H1 (cell line): ENCODE measurements at regions not wholly inside any gene's neighbourhood (a gene's known extent, or its start where the extent isn't known, plus 50 kb on each side); places are given as distances from the start of the nearest gene placed in this dataset.

Source experiments
- CTCF ChIA-PET: fragments of 300-600 bp; sonication (Branson Sonifier 250); formaldehyde crosslinking; loops from one replicate; lab custom pipeline; 2021; ENCODE audit not compliant: partially characterized antibody; lab: Charles Lee
- POLR2A ChIA-PET: fragments of 300-600 bp; sonication (Branson Sonifier 250); formaldehyde crosslinking; loops from one replicate; lab custom pipeline; 2021; ENCODE audit warnings: inconsistent platforms; ENCODE audit not compliant: partially characterized antibody; lab: Charles Lee
- DNase-seq, 2 experiments: peaks; one replicate each; pipeline versions ENCODE4 v3.0.0 to v3.0.0-alpha.2; 2010 to 2022; ENCODE audit warnings: low spot score in 2 of 2, low read depth in 1 of 2, mixed read lengths in 1 of 2
- FAIRE-seq: peaks from 2 replicates; lab custom pipeline; 2011; peaks lifted over from hg19 to GRCh38; lab: Jason Lieb, UNC
- H2AFZ ChIP-seq: 2 replicates; pipeline ENCODE4 v1.8.1; 2012; ENCODE audit warnings: low read length, inconsistent platforms
- H2AK5ac ChIP-seq: 2 replicates; pipeline ENCODE4 v1.6.1; 2013; ENCODE audit warnings: low read depth, low read length
- H2BK120ac ChIP-seq: replicated peaks from 2 replicates; pipeline ENCODE3; 2013; ENCODE audit warnings: low read depth, low read length, inconsistent platforms
- H2BK12ac ChIP-seq: 2 replicates; pipeline ENCODE4 v1.6.1; 2013; ENCODE audit warnings: low read depth, low read length
- H2BK15ac ChIP-seq: 2 replicates; pipeline ENCODE4 v1.6.1; 2013; ENCODE audit warnings: low read length
- H2BK20ac ChIP-seq: 2 replicates; pipeline ENCODE4 v1.6.1; 2013; ENCODE audit warnings: low read length
- H2BK5ac ChIP-seq: 2 replicates; pipeline ENCODE4 v1.6.1; 2013; ENCODE audit warnings: low read depth, low read length
- H3K14ac ChIP-seq: 2 replicates; pipeline ENCODE4 v1.6.1; 2013; ENCODE audit warnings: inconsistent platforms; ENCODE audit not compliant: insufficient read length
- H3K18ac ChIP-seq: 2 replicates; pipeline ENCODE4 v1.6.1; 2013; ENCODE audit warnings: low read length; ENCODE audit errors: extremely low read depth
- H3K23ac ChIP-seq: 2 replicates; pipeline ENCODE4 v1.6.1; 2013; ENCODE audit warnings: inconsistent platforms; ENCODE audit not compliant: insufficient read length
- H3K23me2 ChIP-seq: 2 replicates; pipeline ENCODE4 v1.6.1; 2013; ENCODE audit warnings: low read depth, low read length
- H3K27ac ChIP-seq: 2 replicates; pipeline ENCODE4 v1.6.1; 2011; ENCODE audit warnings: low read depth, low read length, inconsistent platforms
- H3K27me3 ChIP-seq, 4 experiments: replicated peaks in 1 of 4; 1 replicate in 1 of 4; 2 replicates in 3 of 4; pipeline versions ENCODE4 v1.6.1 to v1.8.1; 2011 to 2013; ENCODE audit warnings: low read length in 3 of 4, mild to moderate bottlenecking in 3 of 4, inconsistent platforms in 2 of 4, mixed read lengths in 2 of 4, moderate library complexity in 1 of 4; ENCODE audit not compliant: control insufficient read depth in 3 of 4, insufficient read depth in 3 of 4; ENCODE audit errors: extremely low read depth in 1 of 4
- H3K36me3 ChIP-seq, 4 experiments: 2 replicates each; pipeline versions ENCODE4 v1.6.1 to v1.8.1; 2011 to 2013; ENCODE audit warnings: mild to moderate bottlenecking in 4 of 4, low read length in 3 of 4, moderate library complexity in 2 of 4, control low read depth in 1 of 4, inconsistent platforms in 1 of 4; ENCODE audit not compliant: insufficient read depth in 4 of 4, control insufficient read depth in 2 of 4
- H3K4ac ChIP-seq: replicated peaks from 2 replicates; pipeline ENCODE3; 2013; ENCODE audit warnings: low read length, low read depth, mixed read lengths, inconsistent platforms; ENCODE audit not compliant: insufficient read length
- H3K4me1 ChIP-seq, 4 experiments: replicated peaks in 1 of 4; 1 replicate in 1 of 4; 2 replicates in 3 of 4; pipeline versions ENCODE4 v1.6.1 to v1.8.1; 2011 to 2013; ENCODE audit warnings: low read length in 3 of 4, inconsistent platforms in 2 of 4, mixed read lengths in 1 of 4; ENCODE audit not compliant: insufficient read depth in 4 of 4, control insufficient read depth in 3 of 4
- H3K4me2 ChIP-seq, 2 experiments: 2 replicates each; pipeline versions ENCODE4 v1.6.1 to v1.8.1; 2011 to 2013; ENCODE audit warnings: low read depth in 2 of 2, low read length in 2 of 2, control low read depth in 1 of 2, inconsistent platforms in 1 of 2, mild to moderate bottlenecking in 1 of 2; ENCODE audit not compliant: insufficient read depth in 1 of 2
- H3K4me3 ChIP-seq, 4 experiments: fragments of 200-600, 300-600 bp in 1 of 4; sonication (generic), shearing (Covaris generic), sonication (Bioruptor Twin) in 1 of 4; 2 replicates each; pipeline versions ENCODE4 v1.5.1 to v1.8.1; 2011 to 2016; ENCODE audit warnings: low read length in 4 of 4, low read depth in 3 of 4, control low read depth in 2 of 4, inconsistent platforms in 2 of 4, mild to moderate bottlenecking in 2 of 4, mixed read lengths in 1 of 4, moderate library complexity in 1 of 4; ENCODE audit not compliant: insufficient read depth in 2 of 4; ENCODE audit errors: extremely low read depth in 1 of 4
- H3K56ac ChIP-seq: replicated peaks from 2 replicates; pipeline ENCODE3; 2013; ENCODE audit warnings: low read depth, mild to moderate bottlenecking, mixed read lengths, low read length, inconsistent platforms; ENCODE audit not compliant: insufficient read length
- H3K79me1 ChIP-seq: 2 replicates; pipeline ENCODE4 v1.6.1; 2013; ENCODE audit warnings: low read depth, low read length, control low read depth
- H3K79me2 ChIP-seq, 2 experiments: 2 replicates each; pipeline versions ENCODE4 v1.6.1 to v1.8.1; 2012 to 2013; ENCODE audit warnings: low read length in 2 of 2, mild to moderate bottlenecking in 2 of 2, inconsistent platforms in 1 of 2; ENCODE audit not compliant: insufficient read depth in 2 of 2, control insufficient read depth in 1 of 2
- H3K9ac ChIP-seq, 4 experiments: replicated peaks in 1 of 4; 1 replicate in 1 of 4; 2 replicates in 3 of 4; pipeline versions ENCODE4 v1.6.1 to v1.8.1; 2011 to 2013; ENCODE audit warnings: low read depth in 3 of 4, low read length in 3 of 4, control low read depth in 2 of 4, mild to moderate bottlenecking in 2 of 4, moderate library complexity in 2 of 4, inconsistent platforms in 1 of 4; ENCODE audit errors: extremely low read depth in 1 of 4
- H3K9me3 ChIP-seq, 2 experiments: 2 replicates each; pipeline versions ENCODE4 v1.6.1 to v1.8.1; 2012 to 2013; ENCODE audit warnings: mild to moderate bottlenecking in 2 of 2, moderate library complexity in 2 of 2, control low read depth in 1 of 2, inconsistent platforms in 1 of 2, low read depth in 1 of 2, low read length in 1 of 2, mixed read lengths in 1 of 2; ENCODE audit not compliant: insufficient read depth in 2 of 2
- H4K20me1 ChIP-seq, 2 experiments: replicated peaks in 1 of 2; 2 replicates each; pipeline versions ENCODE3 to v1.8.1; 2011 to 2013; ENCODE audit warnings: inconsistent platforms in 2 of 2, low read length in 2 of 2, mild to moderate bottlenecking in 1 of 2; ENCODE audit not compliant: insufficient read depth in 2 of 2, control insufficient read depth in 1 of 2
- H4K5ac ChIP-seq: 2 replicates; pipeline ENCODE4 v1.6.1; 2013; ENCODE audit warnings: low read length, low read depth, mixed read lengths, inconsistent platforms; ENCODE audit not compliant: insufficient read length
- H4K8ac ChIP-seq: 2 replicates; pipeline ENCODE4 v1.8.0; 2013; ENCODE audit warnings: mild to moderate bottlenecking, moderate library complexity, low read length, inconsistent platforms; ENCODE audit not compliant: insufficient read depth; ENCODE audit errors: extremely low read depth
- H4K91ac ChIP-seq: replicated peaks from 2 replicates; pipeline ENCODE3; 2013; ENCODE audit warnings: low read length, mixed read lengths, inconsistent platforms; ENCODE audit not compliant: insufficient read length
- BACH1 ChIP-seq: IDR thresholded peaks from 2 replicates; pipeline ENCODE4 v1.6.1; 2012; ENCODE audit warnings: low read length, improper control_type of control experiment
- CHD1 ChIP-seq: IDR thresholded peaks from 2 replicates; pipeline ENCODE4 v1.6.1; 2012; ENCODE audit warnings: low read depth, low read length, improper control_type of control experiment
- EGR1 ChIP-seq: IDR thresholded peaks from 2 replicates; pipeline ENCODE4 v1.6.1; 2011; ENCODE audit warnings: low read depth, low read length, borderline replicate concordance
- JUND ChIP-seq: IDR thresholded peaks from 2 replicates; pipeline ENCODE4 v1.6.1; 2011; ENCODE audit warnings: mild to moderate bottlenecking, improper control_type of control experiment, low read length
- KDM5A ChIP-seq: fragments of 200-600 bp; IDR thresholded peaks from 2 replicates; pipeline ENCODE4 v1.7.1; 2012; ENCODE audit warnings: mild to moderate bottlenecking, low read length, inconsistent platforms, mixed read lengths
- PHF8 ChIP-seq: fragments of 200-600 bp; sonication (generic); conservative IDR thresholded peaks from 2 replicates; pipeline ENCODE4 v1.7.1; 2012; ENCODE audit warnings: low read depth, mild to moderate bottlenecking, inconsistent platforms, low read length, moderate library complexity
- POLR2A ChIP-seq, 2 experiments: IDR thresholded peaks; 1 replicate in 1 of 2; 2 replicates in 1 of 2; pipeline ENCODE4 v1.6.1; 2011; ENCODE audit warnings: low read depth in 2 of 2, low read length in 2 of 2, mild to moderate bottlenecking in 2 of 2; ENCODE audit errors: control extremely low read depth in 1 of 2
- POLR2AphosphoS5 ChIP-seq: IDR thresholded peaks from 2 replicates; pipeline ENCODE4 v1.6.1; 2011; ENCODE audit warnings: low read depth, low read length
- POU5F1 ChIP-seq: IDR thresholded peaks from 2 replicates; pipeline ENCODE4 v1.6.1; 2011; ENCODE audit warnings: low read depth, mild to moderate bottlenecking, low read length, moderate library complexity
- RFX5 ChIP-seq: IDR thresholded peaks from 2 replicates; pipeline ENCODE4 v1.6.1; 2011; ENCODE audit warnings: low read depth, low read length, improper control_type of control experiment, borderline replicate concordance
- RXRA ChIP-seq: IDR thresholded peaks from 2 replicates; pipeline ENCODE4 v1.6.1; 2011; ENCODE audit warnings: low read depth, mild to moderate bottlenecking, low read length, moderate library complexity; ENCODE audit not compliant: insufficient read depth
- SIN3A ChIP-seq, 2 experiments: IDR thresholded peaks in 1 of 2; conservative IDR thresholded peaks in 1 of 2; 2 replicates each; pipeline ENCODE4 v1.6.1; 2011 to 2012; ENCODE audit warnings: low read length in 2 of 2, improper control_type of control experiment in 1 of 2, low read depth in 1 of 2, mild to moderate bottlenecking in 1 of 2
- SP1 ChIP-seq: IDR thresholded peaks from 2 replicates; pipeline ENCODE4 v1.6.1; 2011; ENCODE audit warnings: low read depth, low read length
- SUZ12 ChIP-seq: fragments of 200-600 bp; sonication (generic); IDR thresholded peaks from 2 replicates; pipeline ENCODE4 v1.6.1; 2012; ENCODE audit warnings: mild to moderate bottlenecking, inconsistent platforms, low read length, moderate library complexity, mixed read lengths
- TBP ChIP-seq: IDR thresholded peaks from 2 replicates; pipeline ENCODE4 v1.6.1; 2011; ENCODE audit warnings: low read depth, low read length, improper control_type of control experiment
- WGBS, 2 experiments: shearing (Covaris generic) in 1 of 2; methylation state at CpG; one replicate each; pipeline versions ENCODE4 v1.1.6 to v1.1.7; 2013 to 2015; ENCODE audit warnings: low lambda C conversion rate in 2 of 2, mixed read lengths in 2 of 2, inconsistent platforms in 1 of 2, low coverage in 1 of 2, missing lambda C conversion rate in 1 of 2; ENCODE audit not compliant: insufficient replicate concordance in 2 of 2, insufficient coverage in 1 of 2, insufficient read length in 1 of 2; ENCODE audit errors: extremely low coverage in 1 of 2, missing lambda C conversion rate in 1 of 2; 5-methylcytosine and 5-hydroxymethylcytosine counted together
- TF ChIP-seq, protein P1 (sequence below): IDR thresholded peaks from 2 replicates; pipeline ENCODE4 v1.6.1; 2011; ENCODE audit warnings: low read depth, mild to moderate bottlenecking, low read length; ENCODE audit not compliant: insufficient read depth

DNA sequence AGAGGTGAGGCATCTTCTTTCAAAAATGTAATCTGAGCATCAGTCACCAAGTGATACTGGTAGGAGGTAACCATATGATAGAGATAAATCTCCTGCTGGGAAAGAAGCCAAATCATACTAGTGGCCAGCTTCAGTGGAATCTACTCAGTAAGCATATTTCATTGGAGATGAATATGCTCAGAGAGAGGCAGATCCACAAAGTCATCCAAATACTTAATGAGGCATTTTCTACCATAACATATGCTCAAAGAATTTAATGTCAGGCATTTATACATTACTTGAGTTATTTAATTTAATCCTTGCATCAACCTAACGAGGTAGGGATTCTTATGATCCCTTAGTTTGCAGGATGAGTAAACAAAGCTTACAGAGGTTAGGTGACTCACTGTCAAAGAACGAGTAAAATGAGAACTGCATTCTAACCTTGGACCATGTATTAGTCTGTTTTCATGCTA, 50.9 kb upstream of the DMRTA1 start:
- H2BK15ac ChIP-seq = no peak overlapping the region
- H2AFZ ChIP-seq = no peak overlapping the region
- H2BK20ac ChIP-seq = no peak overlapping the region
- no peak overlapping the region for H3K56ac ChIP-seq
- no peak overlapping the region for H4K8ac ChIP-seq
- H3K4ac ChIP-seq = no peak overlapping the region
- FAIRE-seq (no peak), DNase-seq (no peak)
- no peak overlapping the region for H3K18ac ChIP-seq
- no peak overlapping the region for H4K5ac ChIP-seq
- H3K36me3 ChIP-seq = no peaks in the 10 kb centered on the region
- POLR2A ChIA-PET = no interaction called here
- H2BK120ac ChIP-seq = no peak overlapping the region
- no peak overlapping the region for H3K9ac ChIP-seq
- CTCF ChIA-PET = interaction anchor here (0.6 kb wide), 1 partner anchor 687 kb away, joined by 3 read pairs; no protein-coding TSS in a partner anchor
- H3K14ac ChIP-seq = no peak overlapping the region
- H4K91ac ChIP-seq = no peak overlapping the region
- no peak overlapping the region for H2BK12ac ChIP-seq
- H2AK5ac ChIP-seq = no peak overlapping the region
- 87% methylated on average over 2 of the region's 2 CpGs; no CpG with 5 or more reads in 1 of the 2 experiments for WGBS, 2 experiments
- H3K79me2 ChIP-seq = no peaks in the 10 kb centered on the region
- no peaks in the 10 kb centered on the region for H3K79me1 ChIP-seq
- no peak overlapping the region for H3K4me3 ChIP-seq
- H3K23me2 ChIP-seq = no peaks in the 10 kb centered on the region
- H2BK5ac ChIP-seq = no peak overlapping the region
- H3K23ac ChIP-seq = no peak overlapping the region
- no peak overlapping the region for H3K4me2 ChIP-seq
- no peaks in the 10 kb centered on the region for H3K9me3 ChIP-seq
- H3K4me1 ChIP-seq = no peaks in the 10 kb centered on the region
- no peaks in the 10 kb centered on the region for H4K20me1 ChIP-seq
- H3K27ac ChIP-seq = no peak overlapping the region
- no peaks in the 10 kb centered on the region for H3K27me3 ChIP-seq
- TF ChIP-seq KDM5A (no peak), EGR1 (no peak), SP1 (no peak), PHF8 (no peak), RXRA (no peak), POU5F1 (no peak), CHD1 (no peak), JUND (no peak), SUZ12 (no peak), SIN3A (conservative IDR thresholded peaks at IDR 0.05 in 1 of 2, IDR thresholded peaks at IDR 0.05 in 1 of 2; ENCODE audit: low read depth in 1 of 2, low read length in 2 of 2) (no peak), POLR2AphosphoS5 (no peak), RFX5 (no peak), TBP (no peak), BACH1 (no peak), POLR2A (IDR thresholded peaks at IDR 0.05; ENCODE audit: control extremely low read depth in 1 of 2, low read depth in 2 of 2, low read length in 2 of 2) (no peak)
- TF ChIP-seq, protein P1, sequence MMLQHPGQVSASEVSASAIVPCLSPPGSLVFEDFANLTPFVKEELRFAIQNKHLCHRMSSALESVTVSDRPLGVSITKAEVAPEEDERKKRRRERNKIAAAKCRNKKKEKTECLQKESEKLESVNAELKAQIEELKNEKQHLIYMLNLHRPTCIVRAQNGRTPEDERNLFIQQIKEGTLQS = no peak
